GM18858 (cell line): ENCODE measurements at regions not wholly inside any gene's neighbourhood (a gene's known extent, or its start where the extent isn't known, plus 50 kb on each side); places are given as distances from the start of the nearest gene placed in this dataset.

ENCODE experiments used
- ATAC-seq: cut with Tn5 transposase; IDR thresholded peaks from one replicate; pipeline ENCODE4 v1.9.1; 2021; ENCODE audit not compliant: unreplicated experiment

DNA sequence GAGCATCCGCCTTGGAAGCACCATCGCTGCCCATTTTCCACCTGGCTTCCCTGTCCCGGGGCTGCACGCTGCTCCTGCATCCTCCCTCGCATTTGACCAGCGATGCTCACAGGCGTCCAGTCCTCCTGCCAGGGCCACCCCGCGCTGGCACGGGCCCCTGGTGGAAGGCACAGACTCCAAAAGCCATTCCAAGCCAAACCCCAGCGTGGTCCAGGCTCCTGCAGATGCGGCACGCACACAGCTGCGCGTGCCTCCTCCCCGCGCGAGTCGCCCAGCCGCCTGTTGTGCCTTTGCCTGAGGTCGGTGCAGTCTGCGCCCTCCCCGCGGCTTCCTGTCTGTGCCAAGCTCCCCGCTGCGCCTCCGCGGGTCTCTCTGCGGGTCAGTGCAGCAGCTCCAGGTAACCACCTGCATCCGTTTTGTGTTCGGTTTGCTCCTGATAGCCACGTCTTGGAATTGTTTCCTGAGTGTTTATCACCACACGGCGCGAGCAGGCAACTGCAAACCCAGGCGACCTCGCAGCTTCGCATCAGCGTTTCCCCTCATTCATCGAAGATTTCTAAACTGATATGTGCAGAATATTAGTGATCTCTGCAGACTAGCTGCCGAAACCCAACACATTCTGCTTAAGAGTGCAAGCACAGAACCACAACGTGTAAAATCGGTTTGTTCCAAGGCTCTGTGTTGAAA lies 65.2 kb upstream of the SALL3 start:
- ATAC-seq, result no peak

DNA sequence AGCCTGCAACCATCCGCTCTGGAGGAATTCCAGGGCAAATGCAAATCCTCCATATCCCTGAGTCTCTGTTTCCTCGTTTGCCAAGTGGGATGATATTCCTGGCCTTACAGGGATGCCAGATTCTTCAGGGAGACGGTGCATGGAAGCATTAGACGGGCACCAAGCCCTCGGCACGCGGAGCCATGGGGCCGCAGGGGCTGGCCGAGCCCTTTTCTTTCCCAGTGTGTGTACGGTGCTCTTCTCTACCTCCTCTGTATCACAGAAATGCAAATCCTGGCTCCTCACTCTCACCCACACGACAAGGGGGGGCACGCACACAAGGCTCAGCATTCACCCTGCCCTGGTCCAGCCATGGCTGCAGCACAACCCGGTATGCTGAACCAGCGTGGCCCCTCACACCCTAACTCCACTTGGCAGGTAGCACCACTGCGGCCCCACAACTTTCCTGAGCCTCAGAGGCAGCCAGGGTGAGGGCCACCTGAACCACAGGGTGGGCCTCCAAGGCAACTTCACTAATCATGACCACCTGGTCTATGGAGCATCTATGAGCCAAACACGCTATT lies 64.1 kb upstream of the SALL3 start:
- ATAC-seq, result no peak

DNA sequence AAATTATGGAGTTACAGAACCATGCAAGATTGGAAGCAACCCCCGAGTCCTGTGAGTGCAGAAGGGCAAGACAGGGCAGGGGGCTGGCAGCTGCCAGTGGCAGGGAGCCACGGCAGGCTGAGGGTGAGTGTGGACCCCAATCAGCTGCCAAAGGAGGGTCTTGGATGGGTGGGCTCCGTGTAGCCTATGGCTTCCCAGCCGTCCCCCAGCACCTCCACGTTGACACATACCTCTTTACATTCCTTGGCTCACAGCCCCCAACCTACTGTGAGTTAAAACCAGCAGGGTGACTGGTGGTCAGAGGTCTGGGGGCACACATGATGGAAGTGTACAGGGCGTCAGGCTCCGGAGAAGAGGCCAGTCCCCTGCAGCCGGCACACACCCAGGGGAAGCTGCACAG lies 60.9 kb upstream of the SALL3 start:
- ATAC-seq, result no peak

DNA sequence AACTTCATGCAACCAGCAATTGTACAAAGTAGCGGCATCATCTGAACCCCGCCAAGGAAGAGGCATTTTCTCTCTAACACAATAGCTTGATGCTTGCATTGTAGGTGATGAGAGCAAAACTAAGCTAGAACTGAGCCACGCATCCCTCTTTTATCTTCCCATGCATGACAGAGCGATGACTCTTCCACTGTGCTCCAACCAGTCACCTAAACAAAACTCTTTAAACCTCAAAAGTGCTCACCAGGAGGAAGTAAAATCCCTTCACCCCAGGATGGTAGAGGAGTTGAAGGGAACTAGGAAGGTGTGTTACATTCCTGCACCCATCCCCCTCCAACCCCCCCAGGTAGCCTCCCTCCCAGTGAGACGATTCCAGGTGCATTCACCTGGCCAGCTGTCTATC lies 59.7 kb upstream of the SALL3 start:
- no peak for ATAC-seq

DNA sequence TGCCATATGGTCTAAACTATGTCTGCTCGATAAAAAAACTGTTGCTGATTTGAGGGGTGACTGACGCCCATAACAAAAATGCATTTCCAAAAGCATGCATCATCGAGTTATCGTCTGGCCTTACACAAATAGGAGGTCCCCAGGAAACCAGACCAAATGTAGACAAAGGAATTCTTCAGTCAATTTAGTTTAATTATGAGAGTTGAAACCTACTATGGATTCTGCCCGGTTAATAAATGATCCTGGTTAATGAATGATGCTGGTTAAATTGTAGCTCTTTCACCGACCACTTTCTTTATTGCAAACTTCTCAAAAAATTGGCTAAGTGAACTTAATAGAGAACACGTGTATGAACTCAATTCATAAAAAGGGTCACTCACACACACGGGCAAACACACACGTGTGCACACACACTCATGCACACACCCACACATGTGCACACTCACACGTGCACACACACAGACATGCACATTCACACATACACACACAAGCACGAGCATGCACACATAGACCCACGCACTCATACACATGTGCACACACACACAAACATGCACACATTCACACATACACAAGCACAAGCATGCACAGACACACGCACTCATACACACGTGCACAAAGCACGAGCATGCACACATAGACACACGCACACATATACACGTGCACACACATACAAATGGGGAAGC lies 59.0 kb upstream of the SALL3 start:
- ATAC-seq, result no peak

DNA sequence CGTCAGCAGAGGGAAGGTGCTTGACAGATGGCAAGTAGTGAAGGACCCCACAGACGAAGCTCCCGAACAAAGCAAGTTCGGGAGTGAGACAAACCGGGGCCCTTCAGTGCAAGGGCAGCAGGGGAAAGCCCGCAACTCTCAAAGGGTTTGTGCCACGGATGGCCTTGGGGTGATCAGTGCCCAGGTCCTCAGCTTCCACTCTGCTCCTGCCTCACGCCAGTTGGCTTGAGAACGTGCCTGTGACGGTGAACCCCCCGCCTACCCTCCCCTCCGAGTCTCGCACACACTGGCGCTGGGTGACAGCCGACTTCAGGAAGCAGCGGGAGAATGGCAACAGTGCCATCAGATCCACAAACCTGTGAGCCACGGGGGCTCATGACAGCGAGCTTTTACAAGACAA lies 56.8 kb upstream of the SALL3 start:
- ATAC-seq, result no peak

DNA sequence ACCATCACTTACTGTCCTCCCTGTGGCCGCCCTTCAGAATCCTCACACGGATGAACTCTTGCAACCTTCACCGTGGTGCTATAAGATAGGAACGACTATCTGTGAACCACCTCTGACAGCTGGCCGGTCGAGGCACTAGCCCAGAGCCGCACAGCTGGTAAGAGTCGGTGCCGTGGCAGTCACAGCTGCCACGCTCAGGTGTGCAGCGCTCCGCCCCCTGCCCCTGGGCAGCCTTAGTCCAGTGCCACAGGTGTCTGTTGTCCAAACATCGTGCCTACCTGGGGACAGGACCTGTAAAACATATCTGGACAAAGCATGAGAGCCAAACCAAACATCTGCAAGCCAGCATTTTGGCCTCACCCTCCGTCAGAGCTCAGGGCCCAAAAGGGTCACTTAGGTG lies 55.3 kb upstream of the SALL3 start:
- ATAC-seq, result no peak

DNA sequence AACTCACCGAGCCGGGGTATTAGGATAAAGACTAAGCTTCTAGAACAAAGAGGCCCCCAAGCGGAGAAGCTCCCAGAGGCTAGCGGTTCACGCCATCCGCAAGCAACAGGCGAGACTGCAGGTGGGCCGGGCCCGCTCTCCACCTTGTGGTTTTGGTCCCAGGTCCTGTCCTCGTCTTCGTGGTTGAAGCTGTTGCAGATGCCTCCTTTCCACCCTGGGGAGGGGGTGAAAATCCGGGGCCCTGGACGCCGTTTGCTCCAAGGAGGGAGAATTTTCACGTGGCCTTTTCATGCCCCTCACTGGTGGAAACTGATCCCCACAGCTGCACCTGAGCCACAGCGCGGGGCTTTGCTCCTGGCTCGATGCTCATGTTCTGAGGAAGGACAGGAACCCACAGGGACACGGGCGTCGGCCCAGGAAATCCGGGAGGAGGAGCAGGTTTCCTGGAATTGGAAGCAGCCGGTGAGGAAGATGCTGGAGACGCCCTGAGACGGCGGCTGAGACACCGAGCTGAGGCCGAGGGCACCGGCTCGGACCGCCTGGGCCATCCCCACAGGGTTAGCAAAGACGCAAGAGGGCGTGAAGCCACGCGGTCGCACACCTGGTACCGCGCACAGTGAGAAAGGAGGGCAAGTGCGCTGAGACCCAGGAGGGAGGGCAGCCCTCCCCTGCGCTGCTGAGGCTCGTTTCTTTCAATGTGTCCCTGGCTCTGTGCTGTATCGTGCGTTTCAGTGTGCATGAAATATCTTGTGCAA lies 54.7 kb upstream of the SALL3 start:
- ATAC-seq, result no peak

DNA sequence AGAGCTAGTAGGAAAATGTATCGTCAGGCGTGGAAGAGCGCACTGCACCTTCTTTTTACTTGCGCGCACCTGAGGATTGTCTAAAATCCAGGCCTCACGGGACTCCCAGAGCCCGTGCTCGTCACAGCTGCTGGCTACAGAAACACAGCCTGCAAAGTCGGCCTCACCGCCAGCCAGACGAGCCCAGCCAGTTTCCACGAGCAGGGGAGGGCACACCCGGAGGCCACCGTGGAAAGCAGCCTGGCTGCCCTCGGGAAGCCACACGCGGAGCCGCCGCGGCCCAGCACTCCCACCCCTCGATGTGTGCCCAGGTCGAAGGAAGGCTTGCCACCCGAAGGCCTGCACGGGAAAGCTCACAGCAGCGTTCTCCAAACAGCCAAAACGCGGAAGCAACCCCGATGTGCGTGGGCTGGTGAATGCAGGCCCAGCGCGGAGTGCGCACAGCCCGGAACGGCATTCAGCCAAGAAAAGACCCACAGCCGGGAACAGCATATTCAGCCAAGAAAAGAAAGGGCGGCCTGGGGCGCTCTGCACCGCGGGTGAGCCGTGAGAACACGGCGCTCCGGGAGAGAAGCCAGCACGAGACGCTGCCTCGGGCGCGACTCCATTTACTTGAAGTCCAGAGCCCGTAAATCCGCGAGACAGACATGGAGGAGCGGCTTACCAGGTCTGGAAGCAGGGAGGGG lies 53.9 kb upstream of the SALL3 start:
- ATAC-seq, result no peak

DNA sequence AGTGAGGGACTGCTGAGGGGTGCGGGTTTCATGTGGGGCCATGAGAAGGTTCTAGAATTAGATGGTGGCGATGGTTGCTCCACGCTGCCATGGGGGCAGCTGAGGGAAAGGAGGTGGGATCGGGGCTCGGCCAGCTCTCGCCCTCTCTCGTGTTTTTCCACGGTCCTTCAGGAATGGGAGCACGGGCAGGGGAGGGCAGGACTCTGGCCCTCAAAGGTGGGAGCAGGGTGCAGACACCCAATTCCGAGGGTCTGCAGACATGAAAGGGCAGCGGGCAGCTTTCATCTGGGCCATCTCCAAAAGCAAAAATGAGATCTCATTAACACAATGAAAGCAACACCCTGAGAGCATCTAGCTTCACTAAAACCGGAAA lies 53.4 kb upstream of the SALL3 start:
- no peak for ATAC-seq

DNA sequence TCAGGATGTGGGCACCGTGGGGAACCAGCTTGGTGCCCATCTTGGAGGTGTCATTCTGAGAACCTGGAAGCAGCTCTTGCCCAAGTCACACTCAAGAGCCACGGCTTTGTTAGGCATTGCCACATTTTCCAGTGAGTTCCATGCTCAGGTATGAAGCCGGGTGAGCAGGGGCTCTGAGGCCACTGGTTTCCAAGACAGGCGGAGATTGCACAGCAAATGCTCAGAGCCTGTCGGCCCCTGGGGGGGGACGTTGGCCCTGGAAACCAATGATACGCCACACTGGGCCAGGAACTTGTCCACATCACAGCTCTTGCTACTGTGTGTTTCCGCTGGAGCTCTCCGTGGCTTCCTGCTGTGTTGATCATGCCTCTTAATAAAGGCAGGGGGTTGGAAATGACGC lies 52.5 kb upstream of the SALL3 start:
- ATAC-seq, result no peak

DNA sequence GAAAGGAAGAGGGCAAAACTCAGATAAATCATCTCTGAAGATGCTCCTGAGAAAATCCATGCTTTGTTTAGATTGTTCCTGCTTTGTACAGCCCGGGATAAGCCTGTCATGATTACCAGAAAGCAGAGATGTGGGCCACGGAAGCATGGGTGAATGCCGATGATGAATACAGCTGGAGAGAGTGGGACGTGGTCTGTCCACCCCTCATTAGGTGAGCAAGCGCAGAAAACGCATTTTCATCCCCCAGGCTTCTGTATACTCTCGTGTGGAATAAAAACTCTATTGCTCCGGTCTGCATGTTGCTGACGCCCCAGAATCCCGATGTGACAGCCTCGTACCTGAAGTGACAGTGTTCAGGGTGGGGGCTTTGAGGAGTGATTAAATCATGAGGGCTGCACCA lies 52.0 kb upstream of the SALL3 start:
- no peak for ATAC-seq

DNA sequence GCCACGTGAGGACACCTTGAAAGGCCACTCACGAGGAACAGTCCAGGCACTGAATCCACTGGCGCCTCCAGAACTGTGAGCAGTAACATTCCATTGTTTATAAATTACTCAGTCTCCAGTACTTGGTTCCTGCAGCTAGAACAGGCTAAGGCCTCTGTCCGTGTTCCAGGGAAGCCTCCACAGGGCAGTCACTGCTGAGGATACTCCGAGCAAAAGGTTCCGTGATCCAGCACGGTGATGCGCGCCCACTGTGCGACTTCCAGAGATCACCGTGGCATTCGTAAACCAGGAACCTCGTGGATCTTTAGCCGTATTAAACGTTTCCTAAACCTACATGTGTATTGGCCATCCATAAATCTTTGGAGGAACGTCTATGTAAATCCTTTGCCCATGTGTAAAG lies 51.5 kb upstream of the SALL3 start:
- ATAC-seq, result no peak

DNA sequence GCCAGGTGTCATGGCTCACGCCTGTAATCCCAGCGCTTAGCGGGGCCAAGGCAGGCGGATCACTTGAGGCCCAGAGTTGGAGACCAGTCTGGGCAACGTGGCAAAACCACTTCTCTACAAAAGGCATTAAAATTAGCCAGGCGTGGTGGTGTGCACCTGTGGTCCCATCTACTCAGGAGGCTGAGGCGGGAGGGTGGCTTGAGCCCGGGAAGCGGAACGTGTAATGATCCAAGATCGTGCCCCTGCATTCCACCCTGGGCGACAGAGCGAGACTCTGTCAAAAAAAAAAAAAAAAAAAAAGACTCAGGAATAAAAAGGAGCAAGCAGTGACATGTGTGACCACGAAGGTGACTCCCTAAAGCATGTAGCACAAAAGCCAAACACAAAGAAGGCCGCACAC lies 50.1 kb upstream of the SALL3 start:
- ATAC-seq, result no peak
